ENCODE measurements at regions not wholly inside any gene's neighbourhood (a gene's known extent, or its start where the extent isn't known, plus 50 kb on each side); places are given as distances from the start of the nearest gene placed in this dataset.

GRCh38 chr5:26470439-26470838, 567.9 kb downstream of the CDH9 start:
- no peak overlapping the region for H3K4me3 ChIP-seq (ENCODE audit: low read depth, low read length)
- no peak for DNase-seq (ENCODE audit: low read depth)
- TF ChIP-seq MYC (IDR thresholded peaks at IDR 0.05; ENCODE audit: low read depth, low read length) (no peak), POLR2A (IDR thresholded peaks at IDR 0.05; ENCODE audit: extremely low read depth, insufficient read length) (no peak)
- TF ChIP-seq, protein P1, sequence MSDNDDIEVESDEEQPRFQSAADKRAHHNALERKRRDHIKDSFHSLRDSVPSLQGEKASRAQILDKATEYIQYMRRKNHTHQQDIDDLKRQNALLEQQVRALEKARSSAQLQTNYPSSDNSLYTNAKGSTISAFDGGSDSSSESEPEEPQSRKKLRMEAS (IDR thresholded peaks at IDR 0.05; ENCODE audit: low read depth, low read length), result no peak
- TF ChIP-seq, protein P2, sequence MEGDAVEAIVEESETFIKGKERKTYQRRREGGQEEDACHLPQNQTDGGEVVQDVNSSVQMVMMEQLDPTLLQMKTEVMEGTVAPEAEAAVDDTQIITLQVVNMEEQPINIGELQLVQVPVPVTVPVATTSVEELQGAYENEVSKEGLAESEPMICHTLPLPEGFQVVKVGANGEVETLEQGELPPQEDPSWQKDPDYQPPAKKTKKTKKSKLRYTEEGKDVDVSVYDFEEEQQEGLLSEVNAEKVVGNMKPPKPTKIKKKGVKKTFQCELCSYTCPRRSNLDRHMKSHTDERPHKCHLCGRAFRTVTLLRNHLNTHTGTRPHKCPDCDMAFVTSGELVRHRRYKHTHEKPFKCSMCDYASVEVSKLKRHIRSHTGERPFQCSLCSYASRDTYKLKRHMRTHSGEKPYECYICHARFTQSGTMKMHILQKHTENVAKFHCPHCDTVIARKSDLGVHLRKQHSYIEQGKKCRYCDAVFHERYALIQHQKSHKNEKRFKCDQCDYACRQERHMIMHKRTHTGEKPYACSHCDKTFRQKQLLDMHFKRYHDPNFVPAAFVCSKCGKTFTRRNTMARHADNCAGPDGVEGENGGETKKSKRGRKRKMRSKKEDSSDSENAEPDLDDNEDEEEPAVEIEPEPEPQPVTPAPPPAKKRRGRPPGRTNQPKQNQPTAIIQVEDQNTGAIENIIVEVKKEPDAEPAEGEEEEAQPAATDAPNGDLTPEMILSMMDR (IDR thresholded peaks at IDR 0.05; ENCODE audit: low read depth, low read length), result no peak

GRCh38 chr5:26439121-26439520, 599.3 kb downstream of the CDH9 start:
- no peak overlapping the region for H3K4me3 ChIP-seq (ENCODE audit: low read depth, low read length)
- no peak for TF ChIP-seq MYC (IDR thresholded peaks at IDR 0.05; ENCODE audit: low read depth, low read length)
- TF ChIP-seq, protein P2 (IDR thresholded peaks at IDR 0.05; ENCODE audit: low read depth, low read length), result no peak
- TF ChIP-seq, protein P1 (IDR thresholded peaks at IDR 0.05; ENCODE audit: low read depth, low read length), result no peak
- DNase-seq (ENCODE audit: low read depth), result no peak

DNA sequence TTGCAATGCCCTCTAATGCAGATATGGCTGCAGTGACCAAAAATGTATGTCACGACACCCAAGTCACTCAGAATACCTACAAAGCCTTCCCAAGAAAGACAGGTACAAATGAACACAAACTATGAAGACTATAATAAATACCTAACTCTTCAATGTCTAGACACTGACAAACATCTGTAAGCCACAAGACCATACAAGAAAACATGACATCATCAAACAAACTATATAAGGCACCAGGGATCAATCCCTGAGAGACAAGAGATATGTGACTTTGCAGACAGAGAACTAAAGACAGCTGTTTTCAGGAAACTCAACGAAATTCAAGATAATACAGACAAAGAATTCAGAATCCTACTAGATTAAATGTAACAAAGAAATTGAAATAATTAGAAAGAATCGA, 603.7 kb downstream of the CDH9 start:
- no peak overlapping the region for H3K4me3 ChIP-seq (ENCODE audit: low read depth, low read length)
- TF ChIP-seq, protein P2 (IDR thresholded peaks at IDR 0.05; ENCODE audit: low read depth, low read length), result no peak
- DNase-seq (ENCODE audit: low read depth), result no peak

- TF ChIP-seq MYC (IDR thresholded peaks at IDR 0.05; ENCODE audit: low read depth, low read length) (no peak), POLR2A (IDR thresholded peaks at IDR 0.05; ENCODE audit: extremely low read depth, insufficient read length) (no peak)
- TF ChIP-seq, protein P2 (IDR thresholded peaks at IDR 0.05; ENCODE audit: low read depth, low read length), result no peak
- TF ChIP-seq, protein P1 (IDR thresholded peaks at IDR 0.05; ENCODE audit: low read depth, low read length), result no peak
- no peak for DNase-seq (ENCODE audit: low read depth)
- H3K4me3 ChIP-seq (ENCODE audit: low read depth, low read length), result no peak overlapping the region
Measured at GRCh38 chr5:26432386-26432785, 606.0 kb downstream of the CDH9 start.

DNA sequence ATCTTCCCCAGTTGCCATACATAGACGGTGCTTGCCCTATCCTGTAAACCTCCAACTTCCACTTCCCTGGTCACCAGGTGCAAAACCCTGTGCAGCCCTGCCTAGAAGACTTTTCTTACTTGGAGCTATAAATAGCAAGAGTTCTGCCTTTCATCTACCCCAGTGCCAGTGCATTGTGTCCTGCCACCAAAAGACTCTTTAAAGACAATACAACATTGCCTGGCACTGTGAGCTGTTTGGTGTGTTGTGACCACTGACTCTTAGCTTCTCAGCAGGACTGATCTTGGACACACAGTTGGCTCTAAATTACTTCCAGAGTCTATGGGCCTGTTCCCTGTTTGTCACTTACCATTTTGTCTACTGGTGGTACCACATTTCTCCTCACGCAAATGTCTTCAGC, 608.1 kb downstream of the CDH9 start:
- TF ChIP-seq POLR2A (IDR thresholded peaks at IDR 0.05; ENCODE audit: extremely low read depth, insufficient read length), result no peak
- TF ChIP-seq, protein P2 (IDR thresholded peaks at IDR 0.05; ENCODE audit: low read depth, low read length), result no peak
- TF ChIP-seq, protein P1 (IDR thresholded peaks at IDR 0.05; ENCODE audit: low read depth, low read length), result no peak
- no peak for TF ChIP-seq MYC (IDR thresholded peaks at IDR 0.05; ENCODE audit: low read depth, low read length)
- H3K4me3 ChIP-seq (ENCODE audit: low read depth, low read length), result no peak overlapping the region
- no peak for DNase-seq (ENCODE audit: low read depth)

GRCh38 chr5:26427281-26427680, 611.1 kb downstream of the CDH9 start:
- DNase-seq (ENCODE audit: low read depth), result no peak
- TF ChIP-seq POLR2A (IDR thresholded peaks at IDR 0.05; ENCODE audit: extremely low read depth, insufficient read length) (no peak), MYC (IDR thresholded peaks at IDR 0.05; ENCODE audit: low read depth, low read length) (no peak)
- TF ChIP-seq, protein P2 (IDR thresholded peaks at IDR 0.05; ENCODE audit: low read depth, low read length), result no peak
- TF ChIP-seq, protein P1 (IDR thresholded peaks at IDR 0.05; ENCODE audit: low read depth, low read length), result no peak
- no peak overlapping the region for H3K4me3 ChIP-seq (ENCODE audit: low read depth, low read length)

Data from NB4 (cell line).